ENCODE measurements at regions not wholly inside any gene's neighbourhood (a gene's known extent, or its start where the extent isn't known, plus 50 kb on each side); places are given as distances from the start of the nearest gene placed in this dataset.

- TF ChIP-seq CHD7 (IDR thresholded peaks at IDR 0.05; ENCODE audit: insufficient replicate concordance, low read length) = no peak
- no peak for TF ChIP-seq SP4 (IDR thresholded peaks at IDR 0.05; ENCODE audit: low read length)
- TF ChIP-seq RNF2 (IDR thresholded peaks at IDR 0.05; ENCODE audit: borderline replicate concordance, low read depth, low read length, missing control alignments, poor library complexity, severe bottlenecking) = no peak
- TF ChIP-seq SUZ12 (IDR thresholded peaks at IDR 0.05; ENCODE audit: low read length) = no peak
- no peak for TF ChIP-seq EZH2 (IDR thresholded peaks at IDR 0.05; ENCODE audit: low read depth, low read length, severe bottlenecking)
- no peak for TF ChIP-seq ASH2L (IDR thresholded peaks at IDR 0.05; ENCODE audit: low read length)
Measured at GRCh38 chr9:99732715-99733114, 89.0 kb upstream of the NR4A3 start (continued).
